GM21717 (cell line): ENCODE measurements at regions not wholly inside any gene's neighbourhood (a gene's known extent, or its start where the extent isn't known, plus 50 kb on each side); places are given as distances from the start of the nearest gene placed in this dataset.
A peak's percentile ranks its signal among the peaks of the same experiment; 100 is the strongest.

Experiments used
- ATAC-seq: cut with Tn5 transposase; IDR thresholded peaks from one replicate; pipeline ENCODE4 v1.9.1; 2021; ENCODE audit warnings: mild to moderate bottlenecking, moderate library complexity; ENCODE audit not compliant: unreplicated experiment

- ATAC-seq = no peak
Observed at GRCh38 chr7:24178811-24179570, 105.0 kb upstream of the NPY start.

DNA sequence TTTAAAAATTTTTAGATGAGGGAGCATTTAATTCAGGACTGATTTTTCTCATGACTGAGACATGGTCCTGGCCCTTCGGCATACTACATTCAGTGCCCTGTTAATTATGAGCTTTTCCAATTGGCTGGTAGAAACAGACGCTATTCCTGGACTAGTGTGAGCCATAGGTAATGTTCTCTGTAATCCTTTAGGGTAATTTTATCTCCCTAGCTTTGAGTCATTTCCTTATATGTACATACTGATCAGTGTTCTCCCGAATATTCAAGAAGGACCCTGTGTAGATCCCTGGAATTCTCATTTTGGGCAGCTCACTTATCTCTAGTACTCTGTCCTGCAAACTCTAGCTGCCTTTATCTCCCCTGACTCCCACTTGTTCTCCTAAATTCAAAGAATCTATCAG is 92.6 kb upstream of the NPY start:
- no peak for ATAC-seq

- no peak for ATAC-seq
Observed at GRCh38 chr7:24192053-24192452, 91.9 kb upstream of the NPY start.

DNA sequence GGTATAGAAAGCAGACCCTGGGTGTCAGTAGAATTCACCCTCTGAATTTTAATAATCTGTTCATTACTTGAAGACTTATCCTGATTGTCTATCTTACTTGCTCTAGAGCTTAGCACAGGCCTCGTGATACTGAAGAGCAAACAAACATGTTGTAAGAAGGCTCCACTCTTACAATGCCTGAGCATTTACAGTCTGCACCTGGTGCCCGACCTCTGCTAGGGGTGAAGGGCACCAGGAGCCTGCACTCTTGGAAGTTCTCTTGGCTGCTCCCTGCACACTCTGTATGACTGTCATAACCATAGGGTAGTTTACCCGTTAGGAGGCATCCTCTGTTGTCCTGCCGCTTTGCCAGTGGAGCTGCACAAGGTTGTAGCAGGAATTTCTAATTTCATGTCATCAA is 91.3 kb upstream of the NPY start:
- no peak for ATAC-seq

- ATAC-seq = no peak
Observed at GRCh38 chr7:24197852-24198251, 86.1 kb upstream of the NPY start.

DNA sequence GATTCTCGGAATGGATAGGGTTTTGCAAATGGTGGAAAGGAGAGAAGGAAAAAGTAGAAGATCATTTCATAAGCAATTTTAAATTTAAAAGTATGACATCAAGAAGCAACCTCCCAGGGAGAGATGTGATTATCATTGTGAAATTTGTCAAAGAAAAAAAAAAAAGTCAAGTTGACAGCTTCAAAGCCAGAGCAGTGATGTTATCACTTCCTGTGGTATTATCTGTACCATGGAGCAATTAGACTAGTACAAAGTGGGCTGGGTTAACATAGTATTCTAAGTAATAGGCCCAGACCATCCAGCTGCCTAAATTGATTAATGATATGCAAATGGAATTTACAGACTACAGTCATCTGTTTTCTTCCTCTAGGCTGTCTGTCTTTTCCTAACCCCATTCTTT is 84.0 kb upstream of the NPY start:
- no peak for ATAC-seq

GRCh38 chr7:24200407-24200966 is 83.5 kb upstream of the NPY start:
- no peak for ATAC-seq

- ATAC-seq = no peak
Observed at GRCh38 chr7:24201226-24201625, 82.8 kb upstream of the NPY start.

DNA sequence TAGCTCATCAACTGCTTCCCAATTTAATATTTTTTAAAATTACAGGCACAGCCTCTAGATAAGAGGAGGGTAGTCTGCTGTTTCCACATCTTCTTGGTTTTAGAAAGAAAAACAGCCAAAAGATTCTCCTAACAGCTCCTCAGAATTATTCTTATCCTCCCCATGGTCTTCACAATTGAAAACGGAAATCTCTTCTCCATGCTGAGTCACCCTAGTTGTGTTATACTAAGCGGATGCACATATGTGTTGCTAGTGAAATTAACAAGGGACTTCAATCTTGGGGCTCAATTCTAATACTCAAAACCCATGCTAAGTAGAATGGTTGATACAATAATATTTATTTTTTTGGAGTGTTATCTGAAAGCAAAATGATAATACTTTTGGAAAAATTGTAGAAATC is 71.9 kb upstream of the NPY start:
- no peak for ATAC-seq

GRCh38 chr7:24213311-24213710 is 70.7 kb upstream of the NPY start:
- ATAC-seq = no peak

- no peak for ATAC-seq
Observed at GRCh38 chr7:24214670-24215069, 69.3 kb upstream of the NPY start.

DNA sequence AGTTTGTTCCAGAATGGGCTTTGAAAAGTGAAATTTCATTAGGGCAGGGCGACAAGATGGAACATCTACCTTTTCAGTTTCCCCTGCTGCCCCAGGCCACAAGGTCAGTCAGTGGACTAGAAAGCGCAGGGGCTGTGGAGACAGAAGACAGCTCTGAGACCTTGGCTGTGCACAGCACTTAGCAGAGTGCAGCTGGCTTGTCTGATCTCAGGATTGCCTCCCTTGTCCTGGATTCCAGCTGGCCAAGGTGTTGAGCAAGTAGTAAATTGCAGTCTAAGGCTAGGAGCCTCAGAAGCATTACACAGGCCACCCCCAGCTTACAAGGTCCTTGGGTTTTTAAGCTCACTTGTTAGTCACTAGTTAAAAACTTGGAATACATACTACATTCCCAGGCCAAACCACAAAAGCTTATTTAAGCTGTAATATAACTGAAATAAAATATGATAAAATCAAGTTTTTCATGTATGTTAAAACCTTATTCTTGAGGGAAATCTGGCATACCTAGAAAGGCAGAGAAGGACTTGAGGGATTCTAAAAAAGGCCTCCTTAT is 67.3 kb upstream of the NPY start:
- ATAC-seq = no peak

DNA sequence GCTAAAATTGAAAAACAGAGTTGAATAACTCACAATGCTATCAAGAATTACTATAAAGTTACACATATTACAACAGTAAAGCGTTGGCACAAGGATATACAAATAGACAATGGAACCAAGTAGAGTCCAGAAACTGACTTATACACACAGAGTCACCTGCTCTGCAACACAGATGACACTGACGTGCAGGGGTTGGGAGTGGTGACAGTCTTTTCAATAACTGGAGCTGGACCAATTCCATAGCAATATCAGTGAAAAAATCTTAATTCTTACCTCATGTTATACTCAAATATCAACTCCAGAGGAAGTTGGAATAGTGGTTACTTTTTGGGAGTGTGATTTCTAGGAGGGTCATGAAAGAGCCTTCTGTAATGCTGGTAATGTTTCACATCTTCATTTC is 62.5 kb upstream of the NPY start:
- no peak for ATAC-seq

DNA sequence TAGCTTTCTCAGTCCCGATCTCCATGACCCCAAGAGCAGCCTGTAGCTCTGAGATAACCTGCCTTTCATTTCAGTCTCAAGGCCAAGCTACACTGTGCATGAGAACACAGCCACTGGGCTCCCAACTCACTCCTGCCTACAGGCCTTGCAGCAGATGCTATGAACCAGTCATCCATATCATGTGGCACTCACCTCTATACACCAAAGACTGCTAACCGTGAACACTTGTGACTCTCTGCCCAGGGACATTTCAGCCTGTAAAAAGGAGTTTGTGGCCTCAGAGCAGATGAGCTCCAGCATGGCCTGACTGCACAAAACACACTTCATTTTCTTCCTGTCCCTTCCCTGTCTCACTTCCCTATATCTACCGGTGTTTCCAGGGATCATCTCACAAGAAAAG is 56.9 kb upstream of the NPY start:
- no peak for ATAC-seq

GRCh38 chr7:24227603-24228359 is 56.2 kb upstream of the NPY start:
- ATAC-seq = peak; percentile 83

DNA sequence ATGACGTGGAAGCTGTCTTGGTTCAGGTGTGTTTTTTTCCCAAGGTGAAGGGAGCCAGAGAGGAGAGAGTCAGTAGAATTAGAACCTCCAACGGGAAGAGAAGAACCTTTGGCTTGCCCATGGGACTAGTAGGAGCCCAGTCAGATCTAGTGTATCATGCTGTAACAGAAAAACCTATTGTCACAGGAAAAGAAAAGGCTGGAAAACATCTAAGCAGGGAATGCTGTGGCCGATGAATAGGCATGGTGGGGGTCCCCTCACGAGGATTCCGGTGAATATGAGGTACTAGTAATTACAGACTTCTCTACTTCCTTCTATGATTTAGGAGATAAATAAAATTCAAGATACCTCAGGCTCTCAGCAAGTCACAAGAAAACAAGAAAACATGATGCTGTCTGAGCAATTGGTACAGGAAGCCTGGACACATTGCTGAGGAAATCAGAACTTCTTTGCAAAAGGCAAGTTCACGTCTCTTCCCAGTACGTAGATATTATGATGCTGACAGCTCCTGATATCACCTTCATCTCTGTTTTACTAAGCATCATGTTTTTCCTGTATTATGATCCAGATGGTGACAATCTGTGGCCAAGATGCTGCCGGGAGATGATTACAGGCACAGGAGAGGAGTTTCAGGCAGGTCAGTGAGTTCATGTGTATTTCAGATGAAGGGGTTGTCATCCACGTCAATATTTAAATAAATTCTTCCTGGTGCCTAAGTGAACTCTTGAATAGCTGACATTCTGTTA is 54.3 kb upstream of the NPY start:
- no peak for ATAC-seq

GRCh38 chr7:24231493-24231892 is 52.5 kb upstream of the NPY start:
- no peak for ATAC-seq

DNA sequence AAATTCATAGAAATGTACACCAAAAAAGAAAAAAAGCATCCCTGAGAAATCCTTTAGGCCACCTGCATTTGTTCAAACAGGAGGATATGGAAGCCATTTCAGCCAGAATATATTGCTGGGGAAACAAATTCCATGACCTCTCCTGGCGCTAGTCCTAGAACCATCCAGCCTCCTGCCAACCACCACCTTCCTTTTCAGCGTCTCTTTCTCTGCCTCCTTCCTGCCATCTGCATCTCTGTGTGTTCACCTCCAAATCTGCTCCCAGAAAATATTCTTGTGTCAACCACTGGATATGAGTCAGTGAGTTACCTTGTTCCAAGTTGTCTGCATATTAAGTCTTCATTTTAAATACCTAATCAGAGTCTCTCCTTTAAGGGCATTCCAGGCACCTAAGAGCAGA is 50.6 kb upstream of the NPY start:
- ATAC-seq = no peak
